WTC11 (cell line): ENCODE measurements at regions not wholly inside any gene's neighbourhood (a gene's known extent, or its start where the extent isn't known, plus 50 kb on each side); places are given as distances from the start of the nearest gene placed in this dataset.

Source experiments
- ATAC-seq: fragments of 200-7000 bp; cut with Tn5 transposase; 2 replicates; pipeline ENCODE4 v1.10.0; 2021; ENCODE audit warnings: mild to moderate bottlenecking, moderate library complexity
- CTCF ChIA-PET: fragments of 300-600 bp; sonication (Branson Sonifier 250); formaldehyde crosslinking; loops from one replicate; lab custom pipeline; 2021; ENCODE audit warnings: antibody characterized with exemption; lab: Charles Lee
- POLR2A ChIA-PET: fragments of 350-600 bp; sonication (Branson Sonifier 250); formaldehyde crosslinking; loops from one replicate; lab custom pipeline; 2021; ENCODE audit warnings: antibody characterized with exemption; lab: Charles Lee
- DNase-seq: peaks from one replicate; pipeline ENCODE4 v3.0.0; 2021; ENCODE audit warnings: low spot score
- H3K27ac Mint-ChIP-seq: 2 replicates; pipeline ENCODE4 v1.8.0; 2021; ENCODE audit warnings: mixed read lengths
- H3K27me3 Mint-ChIP-seq: 2 replicates; pipeline ENCODE4 v1.8.0; 2021; ENCODE audit warnings: low read depth, mild to moderate bottlenecking, moderate library complexity, mixed read lengths
- H3K36me3 Mint-ChIP-seq: 2 replicates; pipeline ENCODE4 v1.8.0; 2021; ENCODE audit warnings: mixed read lengths
- H3K4me1 Mint-ChIP-seq: 2 replicates; pipeline ENCODE4 v1.8.0; 2022; ENCODE audit warnings: mixed read lengths
- H3K4me3 Mint-ChIP-seq: 2 replicates; pipeline ENCODE4 v1.8.0; 2021; ENCODE audit warnings: mild to moderate bottlenecking, moderate library complexity, mixed read lengths
- H3K9me3 Mint-ChIP-seq: 2 replicates; pipeline ENCODE4 v1.8.0; 2021; ENCODE audit warnings: mixed read lengths
- CREM ChIP-seq: sonication (generic); formaldehyde crosslinking; IDR thresholded peaks from 2 replicates; pipeline ENCODE4 v1.8.1; 2022; ENCODE audit warnings: mild to moderate bottlenecking, missing genetic modification reagents, moderate library complexity
- E2F1 ChIP-seq: sonication (generic); formaldehyde crosslinking; IDR thresholded peaks from 2 replicates; pipeline ENCODE4 v1.8.0; 2022; ENCODE audit warnings: mild to moderate bottlenecking, missing genetic modification reagents
- ELF4 ChIP-seq: sonication (generic); formaldehyde crosslinking; IDR thresholded peaks from 2 replicates; pipeline ENCODE4 v1.8.1; 2022; ENCODE audit warnings: low read depth, mild to moderate bottlenecking, moderate library complexity, missing genetic modification reagents
- EMX1 ChIP-seq: fragments of 250-450 bp; sonication (Bioruptor Pico); IDR thresholded peaks from 2 replicates; pipeline ENCODE4 v1.8.0; 2021; ENCODE audit warnings: mild to moderate bottlenecking
- ETV6 ChIP-seq: sonication (generic); formaldehyde crosslinking; IDR thresholded peaks from 2 replicates; pipeline ENCODE4 v1.8.1; 2022; ENCODE audit warnings: mild to moderate bottlenecking, missing genetic modification reagents
- FOXP1 ChIP-seq: sonication (generic); formaldehyde crosslinking; IDR thresholded peaks from 2 replicates; pipeline ENCODE4 v1.8.0; 2022; ENCODE audit warnings: missing genetic modification reagents, mild to moderate bottlenecking, moderate library complexity, borderline replicate concordance
- IRF2 ChIP-seq: sonication (generic); formaldehyde crosslinking; IDR thresholded peaks from 2 replicates; pipeline ENCODE4 v1.8.0; 2022; ENCODE audit warnings: low read depth, missing genetic modification reagents, borderline replicate concordance
- KAT7 ChIP-seq: sonication (generic); formaldehyde crosslinking; IDR thresholded peaks from 2 replicates; pipeline ENCODE4 v1.8.1; 2023; ENCODE audit warnings: missing genetic modification reagents, mild to moderate bottlenecking, borderline replicate concordance
- MXD4 ChIP-seq: fragments of 250-450 bp; sonication (Bioruptor Pico); IDR thresholded peaks from 2 replicates; pipeline ENCODE4 v1.8.0; 2021; ENCODE audit warnings: mild to moderate bottlenecking, moderate library complexity, borderline replicate concordance
- MYBL2 ChIP-seq: sonication (generic); formaldehyde crosslinking; IDR thresholded peaks from 2 replicates; pipeline ENCODE4 v1.8.1; 2023; ENCODE audit warnings: mild to moderate bottlenecking, moderate library complexity, missing genetic modification reagents
- NR2C2 ChIP-seq: sonication (generic); formaldehyde crosslinking; IDR thresholded peaks from 2 replicates; pipeline ENCODE4 v1.8.0; 2022; ENCODE audit warnings: mild to moderate bottlenecking, missing genetic modification reagents
- RELA ChIP-seq: sonication (generic); formaldehyde crosslinking; IDR thresholded peaks from 2 replicates; pipeline ENCODE4 v1.8.1; 2022; ENCODE audit warnings: missing genetic modification reagents, mild to moderate bottlenecking, borderline replicate concordance
- RORB ChIP-seq: fragments of 250-450 bp; sonication (Bioruptor Pico); IDR thresholded peaks from 2 replicates; pipeline ENCODE4 v1.9.0; 2021; ENCODE audit warnings: mild to moderate bottlenecking
- SMAD4 ChIP-seq: sonication (generic); formaldehyde crosslinking; IDR thresholded peaks from 2 replicates; pipeline ENCODE4 v1.8.0; 2022; ENCODE audit warnings: mild to moderate bottlenecking, missing genetic modification reagents
- SOX15 ChIP-seq: fragments of 250-450 bp; sonication (Bioruptor Pico); IDR thresholded peaks from 2 replicates; pipeline ENCODE4 v1.9.0; 2021; ENCODE audit warnings: mild to moderate bottlenecking
- SP1 ChIP-seq: sonication (generic); formaldehyde crosslinking; conservative IDR thresholded peaks from 2 replicates; pipeline ENCODE4 v1.8.1; 2022; ENCODE audit warnings: missing genetic modification reagents
- TCF7 ChIP-seq: sonication (generic); formaldehyde crosslinking; IDR thresholded peaks from 2 replicates; pipeline ENCODE4 v1.8.0; 2022; ENCODE audit warnings: mild to moderate bottlenecking, low read depth, missing genetic modification reagents, moderate library complexity
- ZNF121 ChIP-seq: sonication (generic); formaldehyde crosslinking; IDR thresholded peaks from 2 replicates; pipeline ENCODE4 v1.8.0; 2023; ENCODE audit warnings: missing genetic modification reagents
- ZNF138 ChIP-seq: sonication (generic); formaldehyde crosslinking; conservative IDR thresholded peaks from 2 replicates; pipeline ENCODE4 v1.8.1; 2022; ENCODE audit warnings: mild to moderate bottlenecking, moderate library complexity, missing genetic modification reagents
- ZNF232 ChIP-seq: sonication (generic); formaldehyde crosslinking; IDR thresholded peaks from 2 replicates; pipeline ENCODE4 v1.8.0; 2022; ENCODE audit warnings: mild to moderate bottlenecking, missing genetic modification reagents
- ZNF317 ChIP-seq: sonication (generic); formaldehyde crosslinking; IDR thresholded peaks from 2 replicates; pipeline ENCODE4 v1.8.1; 2023; ENCODE audit warnings: low read depth, mild to moderate bottlenecking, moderate library complexity, missing genetic modification reagents, borderline replicate concordance
- ZNF416 ChIP-seq: fragments of 250-450 bp; sonication (Bioruptor Pico); IDR thresholded peaks from 2 replicates; pipeline ENCODE4 v1.9.0; 2021; ENCODE audit warnings: mild to moderate bottlenecking, inconsistent platforms
- TF ChIP-seq, protein P1 (sequence below): fragments of 250-450 bp; sonication (Bioruptor Pico); IDR thresholded peaks from 2 replicates; pipeline ENCODE4 v2.1.2; 2022; ENCODE audit warnings: mild to moderate bottlenecking, moderate library complexity
- TF ChIP-seq, protein P2 (sequence below): sonication (generic); formaldehyde crosslinking; IDR thresholded peaks from 2 replicates; pipeline ENCODE4 v1.8.0; 2022; ENCODE audit warnings: mild to moderate bottlenecking, missing genetic modification reagents
- TF ChIP-seq, protein P3 (sequence below): sonication (generic); formaldehyde crosslinking; IDR thresholded peaks from 2 replicates; pipeline ENCODE4 v1.8.1; 2023; ENCODE audit warnings: mild to moderate bottlenecking, missing genetic modification reagents, moderate library complexity
- TF ChIP-seq, protein P4 (sequence below): sonication (generic); formaldehyde crosslinking; IDR thresholded peaks from 2 replicates; pipeline ENCODE4 v1.8.0; 2022; ENCODE audit warnings: mild to moderate bottlenecking, missing genetic modification reagents
- TF ChIP-seq, protein P5 (sequence below): sonication (generic); formaldehyde crosslinking; IDR thresholded peaks from 2 replicates; pipeline ENCODE4 v1.8.1; 2023; ENCODE audit warnings: mild to moderate bottlenecking, missing genetic modification reagents

DNA sequence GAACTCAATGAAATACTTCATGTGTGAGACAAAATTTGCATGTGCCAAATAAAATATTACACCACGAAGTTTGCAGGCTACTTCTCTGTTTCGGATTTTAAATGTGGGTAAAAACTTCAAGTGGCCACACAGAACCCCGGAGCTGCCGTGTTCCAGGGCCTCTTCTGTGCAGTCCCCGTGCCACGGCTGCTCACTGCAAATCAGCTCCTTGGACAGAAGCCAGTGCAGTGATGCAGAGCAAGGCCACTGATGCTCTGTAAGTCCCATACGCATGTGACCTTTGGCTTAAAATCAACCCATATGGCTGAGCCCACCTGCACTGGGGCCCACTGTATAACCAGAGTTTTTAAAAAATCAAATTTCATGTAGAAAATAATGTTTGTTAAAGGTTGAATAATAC is 1309.4 kb downstream of the TBC1D22A start:
- POLR2A ChIA-PET = no interaction called here
- Mint-ChIP-seq H3K4me3 (no peak overlapping the region), H3K27ac (no peak overlapping the region; the same call in 1 of the 2 replicates), H3K9me3 (peaks cover 40% of the 10 kb centered on the region), H3K36me3 (peaks cover 32% of the 10 kb centered on the region), H3K4me1 (peaks cover 37% of the 10 kb centered on the region), H3K27me3 (peaks cover 21% of the 10 kb centered on the region)
- CTCF ChIA-PET = no interaction called here
- TF ChIP-seq RORB (CRISPR knock-in tag) = no peak
- TF ChIP-seq ZNF138 (CRISPR knock-in tag) = no peak
- TF ChIP-seq ZNF416 (CRISPR knock-in tag) = no peak
- TF ChIP-seq, protein P1, sequence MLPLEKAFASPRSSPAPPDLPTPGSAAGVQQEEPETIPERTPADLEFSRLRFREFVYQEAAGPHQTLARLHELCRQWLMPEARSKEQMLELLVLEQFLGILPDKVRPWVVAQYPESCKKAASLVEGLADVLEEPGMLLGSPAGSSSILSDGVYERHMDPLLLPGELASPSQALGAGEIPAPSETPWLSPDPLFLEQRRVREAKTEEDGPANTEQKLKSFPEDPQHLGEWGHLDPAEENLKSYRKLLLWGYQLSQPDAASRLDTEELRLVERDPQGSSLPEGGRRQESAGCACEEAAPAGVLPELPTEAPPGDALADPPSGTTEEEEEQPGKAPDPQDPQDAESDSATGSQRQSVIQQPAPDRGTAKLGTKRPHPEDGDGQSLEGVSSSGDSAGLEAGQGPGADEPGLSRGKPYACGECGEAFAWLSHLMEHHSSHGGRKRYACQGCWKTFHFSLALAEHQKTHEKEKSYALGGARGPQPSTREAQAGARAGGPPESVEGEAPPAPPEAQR = no peak
- TF ChIP-seq, protein P2, sequence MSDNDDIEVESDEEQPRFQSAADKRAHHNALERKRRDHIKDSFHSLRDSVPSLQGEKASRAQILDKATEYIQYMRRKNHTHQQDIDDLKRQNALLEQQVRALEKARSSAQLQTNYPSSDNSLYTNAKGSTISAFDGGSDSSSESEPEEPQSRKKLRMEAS (CRISPR knock-in tag) = no peak
- no peak for TF ChIP-seq ZNF317
- no peak for TF ChIP-seq TCF7 (CRISPR knock-in tag)
- TF ChIP-seq KAT7 (CRISPR knock-in tag) = no peak
- TF ChIP-seq ZNF232 (CRISPR knock-in tag) = no peak
- no peak for TF ChIP-seq SMAD4 (CRISPR knock-in tag)
- no peak for TF ChIP-seq EMX1 (CRISPR knock-in tag)
- TF ChIP-seq ELF4 (CRISPR knock-in tag) = no peak
- TF ChIP-seq RELA = no peak
- TF ChIP-seq, protein P3, sequence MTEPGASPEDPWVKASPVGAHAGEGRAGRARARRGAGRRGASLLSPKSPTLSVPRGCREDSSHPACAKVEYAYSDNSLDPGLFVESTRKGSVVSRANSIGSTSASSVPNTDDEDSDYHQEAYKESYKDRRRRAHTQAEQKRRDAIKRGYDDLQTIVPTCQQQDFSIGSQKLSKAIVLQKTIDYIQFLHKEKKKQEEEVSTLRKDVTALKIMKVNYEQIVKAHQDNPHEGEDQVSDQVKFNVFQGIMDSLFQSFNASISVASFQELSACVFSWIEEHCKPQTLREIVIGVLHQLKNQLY (CRISPR knock-in tag) = no peak
- no peak for ATAC-seq
- no peak for DNase-seq

GRCh38 chr22:48071305-48071704 is 1308.9 kb downstream of the TBC1D22A start:
- Mint-ChIP-seq H3K4me3 (no peak overlapping the region), H3K27ac (no peak overlapping the region; the same call in 1 of the 2 replicates), H3K4me1 (peaks cover 37% of the 10 kb centered on the region), H3K36me3 (peaks cover 28% of the 10 kb centered on the region), H3K27me3 (peaks cover 19% of the 10 kb centered on the region), H3K9me3 (peaks cover 40% of the 10 kb centered on the region)
- DNase-seq (no peak), ATAC-seq (no peak)
- ChIA-PET CTCF (no interaction called here), POLR2A (no interaction called here)
- TF ChIP-seq ETV6 (CRISPR knock-in tag) (no peak), SMAD4 (CRISPR knock-in tag) (no peak), IRF2 (CRISPR knock-in tag) (no peak), ZNF121 (CRISPR knock-in tag) (no peak), SP1 (CRISPR knock-in tag) (no peak), FOXP1 (CRISPR knock-in tag) (no peak), CREM (CRISPR knock-in tag) (no peak), RELA (no peak), E2F1 (CRISPR knock-in tag) (no peak), SOX15 (no peak), ELF4 (CRISPR knock-in tag) (no peak), MYBL2 (no peak), MXD4 (CRISPR knock-in tag) (no peak), NR2C2 (CRISPR knock-in tag) (no peak)
- TF ChIP-seq, protein P1 = no peak
- TF ChIP-seq, protein P4, sequence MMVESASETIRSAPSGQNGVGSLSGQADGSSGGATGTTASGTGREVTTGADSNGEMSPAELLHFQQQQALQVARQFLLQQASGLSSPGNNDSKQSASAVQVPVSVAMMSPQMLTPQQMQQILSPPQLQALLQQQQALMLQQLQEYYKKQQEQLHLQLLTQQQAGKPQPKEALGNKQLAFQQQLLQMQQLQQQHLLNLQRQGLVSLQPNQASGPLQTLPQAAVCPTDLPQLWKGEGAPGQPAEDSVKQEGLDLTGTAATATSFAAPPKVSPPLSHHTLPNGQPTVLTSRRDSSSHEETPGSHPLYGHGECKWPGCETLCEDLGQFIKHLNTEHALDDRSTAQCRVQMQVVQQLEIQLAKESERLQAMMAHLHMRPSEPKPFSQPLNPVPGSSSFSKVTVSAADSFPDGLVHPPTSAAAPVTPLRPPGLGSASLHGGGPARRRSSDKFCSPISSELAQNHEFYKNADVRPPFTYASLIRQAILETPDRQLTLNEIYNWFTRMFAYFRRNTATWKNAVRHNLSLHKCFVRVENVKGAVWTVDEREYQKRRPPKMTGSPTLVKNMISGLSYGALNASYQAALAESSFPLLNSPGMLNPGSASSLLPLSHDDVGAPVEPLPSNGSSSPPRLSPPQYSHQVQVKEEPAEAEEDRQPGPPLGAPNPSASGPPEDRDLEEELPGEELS (CRISPR knock-in tag) = no peak
- TF ChIP-seq, protein P5, sequence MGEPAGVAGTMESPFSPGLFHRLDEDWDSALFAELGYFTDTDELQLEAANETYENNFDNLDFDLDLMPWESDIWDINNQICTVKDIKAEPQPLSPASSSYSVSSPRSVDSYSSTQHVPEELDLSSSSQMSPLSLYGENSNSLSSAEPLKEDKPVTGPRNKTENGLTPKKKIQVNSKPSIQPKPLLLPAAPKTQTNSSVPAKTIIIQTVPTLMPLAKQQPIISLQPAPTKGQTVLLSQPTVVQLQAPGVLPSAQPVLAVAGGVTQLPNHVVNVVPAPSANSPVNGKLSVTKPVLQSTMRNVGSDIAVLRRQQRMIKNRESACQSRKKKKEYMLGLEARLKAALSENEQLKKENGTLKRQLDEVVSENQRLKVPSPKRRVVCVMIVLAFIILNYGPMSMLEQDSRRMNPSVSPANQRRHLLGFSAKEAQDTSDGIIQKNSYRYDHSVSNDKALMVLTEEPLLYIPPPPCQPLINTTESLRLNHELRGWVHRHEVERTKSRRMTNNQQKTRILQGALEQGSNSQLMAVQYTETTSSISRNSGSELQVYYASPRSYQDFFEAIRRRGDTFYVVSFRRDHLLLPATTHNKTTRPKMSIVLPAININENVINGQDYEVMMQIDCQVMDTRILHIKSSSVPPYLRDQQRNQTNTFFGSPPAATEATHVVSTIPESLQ (CRISPR knock-in tag) = no peak
